WTC11 (cell line): ENCODE measurements at regions not wholly inside any gene's neighbourhood (a gene's known extent, or its start where the extent isn't known, plus 50 kb on each side); places are given as distances from the start of the nearest gene placed in this dataset.

Experiments
- ATAC-seq: fragments of 200-7000 bp; cut with Tn5 transposase; 2 replicates; pipeline ENCODE4 v1.10.0; 2021; ENCODE audit warnings: mild to moderate bottlenecking, moderate library complexity
- CTCF ChIA-PET: fragments of 300-600 bp; sonication (Branson Sonifier 250); formaldehyde crosslinking; loops from one replicate; lab custom pipeline; 2021; ENCODE audit warnings: antibody characterized with exemption; lab: Charles Lee
- POLR2A ChIA-PET: fragments of 350-600 bp; sonication (Branson Sonifier 250); formaldehyde crosslinking; loops from one replicate; lab custom pipeline; 2021; ENCODE audit warnings: antibody characterized with exemption; lab: Charles Lee
- DNase-seq: peaks from one replicate; pipeline ENCODE4 v3.0.0; 2021; ENCODE audit warnings: low spot score
- H3K27ac Mint-ChIP-seq: 2 replicates; pipeline ENCODE4 v1.8.0; 2021; ENCODE audit warnings: mixed read lengths
- H3K27me3 Mint-ChIP-seq: 2 replicates; pipeline ENCODE4 v1.8.0; 2021; ENCODE audit warnings: low read depth, mild to moderate bottlenecking, moderate library complexity, mixed read lengths
- H3K36me3 Mint-ChIP-seq: 2 replicates; pipeline ENCODE4 v1.8.0; 2021; ENCODE audit warnings: mixed read lengths
- H3K4me1 Mint-ChIP-seq: 2 replicates; pipeline ENCODE4 v1.8.0; 2022; ENCODE audit warnings: mixed read lengths
- H3K4me3 Mint-ChIP-seq: 2 replicates; pipeline ENCODE4 v1.8.0; 2021; ENCODE audit warnings: mild to moderate bottlenecking, moderate library complexity, mixed read lengths
- H3K9me3 Mint-ChIP-seq: 2 replicates; pipeline ENCODE4 v1.8.0; 2021; ENCODE audit warnings: mixed read lengths
- ARID4B ChIP-seq: sonication (generic); formaldehyde crosslinking; IDR thresholded peaks from 2 replicates; pipeline ENCODE4 v1.8.0; 2023; ENCODE audit warnings: missing genetic modification reagents, mild to moderate bottlenecking, borderline replicate concordance
- ATF3 ChIP-seq: sonication (generic); formaldehyde crosslinking; conservative IDR thresholded peaks from 2 replicates; pipeline ENCODE4 v1.8.1; 2022; ENCODE audit warnings: mild to moderate bottlenecking, missing genetic modification reagents
- CDX4 ChIP-seq: fragments of 250-450 bp; sonication (Bioruptor Pico); IDR thresholded peaks from 2 replicates; pipeline ENCODE4 v1.9.0; 2021; ENCODE audit warnings: moderate library complexity, mild to moderate bottlenecking, inconsistent platforms, borderline replicate concordance
- ETV6 ChIP-seq: sonication (generic); formaldehyde crosslinking; IDR thresholded peaks from 2 replicates; pipeline ENCODE4 v1.8.1; 2022; ENCODE audit warnings: mild to moderate bottlenecking, missing genetic modification reagents
- GABPB1 ChIP-seq: sonication (generic); formaldehyde crosslinking; IDR thresholded peaks from 2 replicates; pipeline ENCODE4 v1.8.1; 2023; ENCODE audit warnings: mild to moderate bottlenecking, missing genetic modification reagents
- MLX ChIP-seq: sonication (generic); formaldehyde crosslinking; IDR thresholded peaks from 2 replicates; pipeline ENCODE4 v1.8.1; 2023; ENCODE audit warnings: mild to moderate bottlenecking, missing genetic modification reagents, moderate library complexity
- MXD4 ChIP-seq: fragments of 250-450 bp; sonication (Bioruptor Pico); IDR thresholded peaks from 2 replicates; pipeline ENCODE4 v1.8.0; 2021; ENCODE audit warnings: mild to moderate bottlenecking, moderate library complexity, borderline replicate concordance
- OVOL2 ChIP-seq: fragments of 250-450 bp; sonication (Bioruptor Pico); IDR thresholded peaks from 2 replicates; pipeline ENCODE4 v1.9.0; 2021; ENCODE audit warnings: mild to moderate bottlenecking, borderline replicate concordance
- RORB ChIP-seq: fragments of 250-450 bp; sonication (Bioruptor Pico); IDR thresholded peaks from 2 replicates; pipeline ENCODE4 v1.9.0; 2021; ENCODE audit warnings: mild to moderate bottlenecking
- TEAD1 ChIP-seq: sonication (generic); formaldehyde crosslinking; IDR thresholded peaks from 2 replicates; pipeline ENCODE4 v1.8.0; 2022; ENCODE audit warnings: mild to moderate bottlenecking, missing genetic modification reagents
- USF1 ChIP-seq: sonication (generic); formaldehyde crosslinking; IDR thresholded peaks from 2 replicates; pipeline ENCODE4 v1.8.0; 2022; ENCODE audit warnings: mild to moderate bottlenecking, missing genetic modification reagents
- USF2 ChIP-seq: sonication (generic); formaldehyde crosslinking; IDR thresholded peaks from 2 replicates; pipeline ENCODE4 v1.8.1; 2023; ENCODE audit warnings: mild to moderate bottlenecking, missing genetic modification reagents, moderate library complexity
- ZBTB43 ChIP-seq: sonication (generic); formaldehyde crosslinking; IDR thresholded peaks from 2 replicates; pipeline ENCODE4 v1.8.1; 2023; ENCODE audit warnings: mild to moderate bottlenecking, missing genetic modification reagents
- ZNF232 ChIP-seq: sonication (generic); formaldehyde crosslinking; IDR thresholded peaks from 2 replicates; pipeline ENCODE4 v1.8.0; 2022; ENCODE audit warnings: mild to moderate bottlenecking, missing genetic modification reagents
- ZNF423 ChIP-seq: fragments of 250-450 bp; sonication (Bioruptor Pico); IDR thresholded peaks from 2 replicates; pipeline ENCODE4 v2.1.2; 2022; ENCODE audit warnings: mild to moderate bottlenecking, moderate library complexity

GRCh38 chr22:49480896-49481658 lies 346.6 kb downstream of the BRD1 start:
- Mint-ChIP-seq H3K27me3 (no peaks in the 10 kb centered on the region; the same call in 1 of the 2 replicates), H3K27ac (no peak overlapping the region; the same call in 1 of the 2 replicates), H3K4me3 (peak overlapping the region; percentile 29; the same call in 1 of the 2 replicates), H3K36me3 (peaks cover 9% of the 10 kb centered on the region), H3K9me3 (peaks cover 16% of the 10 kb centered on the region), H3K4me1 (peaks cover 52% of the 10 kb centered on the region)
- ChIA-PET CTCF (interaction anchor here (0.8 to 1.5 kb wide), 4 partner anchors 32 to 152 kb away, joined by 3 to 6 read pairs (median 4); no protein-coding TSS in a partner anchor), POLR2A (no interaction called here)
- TF ChIP-seq ARID4B (CRISPR knock-in tag) (no peak), CDX4 (no peak), OVOL2 (CRISPR knock-in tag) (no peak), ZBTB43 (no peak), ZNF232 (CRISPR knock-in tag) (0 out of 2 replicates have a peak, but pooled peaks have one; percentile 41), RORB (no peak), GABPB1 (CRISPR knock-in tag) (no peak), MLX (CRISPR knock-in tag) (no peak), TEAD1 (CRISPR knock-in tag) (no peak), MXD4 (CRISPR knock-in tag) (no peak), ATF3 (CRISPR knock-in tag) (no peak), ZNF423 (0 out of 2 replicates have a peak, but pooled peaks have one; percentile 28), ETV6 (0 out of 2 replicates have a peak, but pooled peaks have one; percentile 16)
- peak; percentile 16 for ATAC-seq
- no peak for DNase-seq

- POLR2A ChIA-PET = no interaction called here
- DNase-seq (no peak), ATAC-seq (no peak)
- Mint-ChIP-seq H3K4me3 (no peak overlapping the region), H3K4me1 (peaks cover 52% of the 10 kb centered on the region), H3K9me3 (peaks cover 17% of the 10 kb centered on the region), H3K36me3 (peaks cover 9% of the 10 kb centered on the region), H3K27ac (peak overlapping the region; percentile 57), H3K27me3 (no peaks in the 10 kb centered on the region; the same call in 1 of the 2 replicates)
- CTCF ChIA-PET = no interaction called here
- TF ChIP-seq USF1 (CRISPR knock-in tag) (0 out of 2 replicates have a peak, but pooled peaks have one; percentile 39), MLX (CRISPR knock-in tag) (no peak), USF2 (CRISPR knock-in tag) (peak; percentile 69)
Observed at GRCh38 chr22:49480331-49480730, 347.3 kb downstream of the BRD1 start.
